ENCODE measurements at regions not wholly inside any gene's neighbourhood (a gene's known extent, or its start where the extent isn't known, plus 50 kb on each side); places are given as distances from the start of the nearest gene placed in this dataset.

GRCh38 chr13:55792544-55793193, 1348.0 kb upstream of the PRR20A start:
- TF ChIP-seq, protein P1, sequence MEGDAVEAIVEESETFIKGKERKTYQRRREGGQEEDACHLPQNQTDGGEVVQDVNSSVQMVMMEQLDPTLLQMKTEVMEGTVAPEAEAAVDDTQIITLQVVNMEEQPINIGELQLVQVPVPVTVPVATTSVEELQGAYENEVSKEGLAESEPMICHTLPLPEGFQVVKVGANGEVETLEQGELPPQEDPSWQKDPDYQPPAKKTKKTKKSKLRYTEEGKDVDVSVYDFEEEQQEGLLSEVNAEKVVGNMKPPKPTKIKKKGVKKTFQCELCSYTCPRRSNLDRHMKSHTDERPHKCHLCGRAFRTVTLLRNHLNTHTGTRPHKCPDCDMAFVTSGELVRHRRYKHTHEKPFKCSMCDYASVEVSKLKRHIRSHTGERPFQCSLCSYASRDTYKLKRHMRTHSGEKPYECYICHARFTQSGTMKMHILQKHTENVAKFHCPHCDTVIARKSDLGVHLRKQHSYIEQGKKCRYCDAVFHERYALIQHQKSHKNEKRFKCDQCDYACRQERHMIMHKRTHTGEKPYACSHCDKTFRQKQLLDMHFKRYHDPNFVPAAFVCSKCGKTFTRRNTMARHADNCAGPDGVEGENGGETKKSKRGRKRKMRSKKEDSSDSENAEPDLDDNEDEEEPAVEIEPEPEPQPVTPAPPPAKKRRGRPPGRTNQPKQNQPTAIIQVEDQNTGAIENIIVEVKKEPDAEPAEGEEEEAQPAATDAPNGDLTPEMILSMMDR (IDR thresholded peaks at IDR 0.05; ENCODE audit: low read depth, low read length, poor library complexity, severe bottlenecking) = no peak
- TF ChIP-seq EZH2phosphoT487 (IDR thresholded peaks at IDR 0.05; ENCODE audit: borderline replicate concordance, low read length) = no peak
